Erythroblast (primary cell): ENCODE measurements at regions not wholly inside any gene's neighbourhood (a gene's known extent, or its start where the extent isn't known, plus 50 kb on each side); places are given as distances from the start of the nearest gene placed in this dataset.

Experiments
- GATA1 ChIP-seq: IDR thresholded peaks from 2 replicates; pipeline ENCODE4 v1.6.1; 2011; ENCODE audit warnings: low read depth, mild to moderate bottlenecking, control low read depth, low read length, moderate library complexity
- POLR2A ChIP-seq: IDR thresholded peaks from 2 replicates; pipeline ENCODE4 v1.6.1; 2011; ENCODE audit warnings: mild to moderate bottlenecking, low read length

- TF ChIP-seq POLR2A (no peak), GATA1 (no peak)
Measured at GRCh38 chr22:25508761-25509321, 55.6 kb upstream of the GRK3 start.
